ENCODE measurements at regions not wholly inside any gene's neighbourhood (a gene's known extent, or its start where the extent isn't known, plus 50 kb on each side); places are given as distances from the start of the nearest gene placed in this dataset.

- peak in 1 of 2 donors; percentile 33 for DNase-seq (ENCODE audit: low read depth in 2 of 2)
- H3K4me2 ChIP-seq (ENCODE audit: extremely low read depth, insufficient read depth, low read length): no peak overlapping the region
These were observed 73.2 kb downstream of the SEM1 start for GRCh38 chr7:96636342-96636860.

GRCh38 chr7:96629884-96630283 is 79.8 kb downstream of the SEM1 start:
- Histone ChIP-seq H3K27ac (ENCODE audit: insufficient read depth, low read length) (no peak overlapping the region), H3K9ac (ENCODE audit: insufficient read depth, low read length) (no peak overlapping the region), H3K4me2 (ENCODE audit: extremely low read depth, insufficient read depth, low read length) (no peak overlapping the region), H3K4me3 (replicated peaks in 1 of 4; ENCODE audit: control extremely low read depth in 1 of 4, insufficient read depth in 1 of 4, low read depth in 3 of 4, low read length in 4 of 4) (no peak overlapping the region), H3K4me1 (ENCODE audit: control insufficient read depth, extremely low read depth, insufficient read depth, low read length) (no peaks in the 10 kb centered on the region), H3K36me3 (ENCODE audit: control insufficient read depth, insufficient read depth, low read length) (no peaks in the 10 kb centered on the region), H3K27me3 (ENCODE audit: control insufficient read depth, insufficient read depth, low read length) (no peaks in the 10 kb centered on the region), H2AFZ (ENCODE audit: low read length) (no peak overlapping the region), H3K9me3 (ENCODE audit: control insufficient read depth, insufficient read depth, low read depth, low read length) (no peaks in the 10 kb centered on the region), H4K20me1 (ENCODE audit: control insufficient read depth, extremely low read depth, insufficient read depth, low read length) (no peaks in the 10 kb centered on the region), H3K79me2 (ENCODE audit: control insufficient read depth, insufficient read depth, low read length) (no peaks in the 10 kb centered on the region)
- no peak for DNase-seq (ENCODE audit: low read depth in 2 of 2)
- TF ChIP-seq CTCF (conservative IDR thresholded peaks at IDR 0.05 in 1 of 2, IDR thresholded peaks at IDR 0.05 in 1 of 2; ENCODE audit: low read depth in 1 of 2, low read length in 2 of 2): no peak
- no peak for TF ChIP-seq EZH2 (IDR thresholded peaks at IDR 0.05; ENCODE audit: low read length, missing control alignments)

More at GRCh38 chr7:96636342-96636860, 73.2 kb downstream of the SEM1 start:
- H3K9ac ChIP-seq (ENCODE audit: insufficient read depth, low read length): no peak overlapping the region
- H3K79me2 ChIP-seq (ENCODE audit: control insufficient read depth, insufficient read depth, low read length): no peaks in the 10 kb centered on the region
- H3K4me3 ChIP-seq (replicated peaks in 1 of 4; ENCODE audit: control extremely low read depth in 1 of 4, insufficient read depth in 1 of 4, low read depth in 3 of 4, low read length in 4 of 4): no peak overlapping the region
- H2AFZ ChIP-seq (ENCODE audit: low read length): no peak overlapping the region
- no peak overlapping the region for H3K27ac ChIP-seq (ENCODE audit: insufficient read depth, low read length)
- H3K27me3 ChIP-seq (ENCODE audit: control insufficient read depth, insufficient read depth, low read length): no peaks in the 10 kb centered on the region
- H3K9me3 ChIP-seq (ENCODE audit: control insufficient read depth, insufficient read depth, low read depth, low read length): no peaks in the 10 kb centered on the region
- no peak for TF ChIP-seq CTCF (conservative IDR thresholded peaks at IDR 0.05 in 1 of 2, IDR thresholded peaks at IDR 0.05 in 1 of 2; ENCODE audit: low read depth in 1 of 2, low read length in 2 of 2)
- no peak for TF ChIP-seq EZH2 (IDR thresholded peaks at IDR 0.05; ENCODE audit: low read length, missing control alignments)
- H4K20me1 ChIP-seq (ENCODE audit: control insufficient read depth, extremely low read depth, insufficient read depth, low read length): no peaks in the 10 kb centered on the region
- no peaks in the 10 kb centered on the region for H3K36me3 ChIP-seq (ENCODE audit: control insufficient read depth, insufficient read depth, low read length)
- H3K4me1 ChIP-seq (ENCODE audit: control insufficient read depth, extremely low read depth, insufficient read depth, low read length): no peaks in the 10 kb centered on the region

- H3K27me3 ChIP-seq (ENCODE audit: control insufficient read depth, insufficient read depth, low read length): no peaks in the 10 kb centered on the region
- H2AFZ ChIP-seq (ENCODE audit: low read length): no peak overlapping the region
- H3K79me2 ChIP-seq (ENCODE audit: control insufficient read depth, insufficient read depth, low read length): no peaks in the 10 kb centered on the region
- DNase-seq (ENCODE audit: low read depth in 2 of 2): no peak
- TF ChIP-seq CTCF (conservative IDR thresholded peaks at IDR 0.05 in 1 of 2, IDR thresholded peaks at IDR 0.05 in 1 of 2; ENCODE audit: low read depth in 1 of 2, low read length in 2 of 2) (no peak), EZH2 (IDR thresholded peaks at IDR 0.05; ENCODE audit: low read length, missing control alignments) (no peak)
- no peaks in the 10 kb centered on the region for H4K20me1 ChIP-seq (ENCODE audit: control insufficient read depth, extremely low read depth, insufficient read depth, low read length)
- no peak overlapping the region for H3K9ac ChIP-seq (ENCODE audit: insufficient read depth, low read length)
- no peaks in the 10 kb centered on the region for H3K36me3 ChIP-seq (ENCODE audit: control insufficient read depth, insufficient read depth, low read length)
- H3K4me2 ChIP-seq (ENCODE audit: extremely low read depth, insufficient read depth, low read length): no peak overlapping the region
- H3K9me3 ChIP-seq (ENCODE audit: control insufficient read depth, insufficient read depth, low read depth, low read length): no peaks in the 10 kb centered on the region
- no peaks in the 10 kb centered on the region for H3K4me1 ChIP-seq (ENCODE audit: control insufficient read depth, extremely low read depth, insufficient read depth, low read length)
- H3K4me3 ChIP-seq (replicated peaks in 1 of 4; ENCODE audit: control extremely low read depth in 1 of 4, insufficient read depth in 1 of 4, low read depth in 3 of 4, low read length in 4 of 4): no peak overlapping the region
- no peak overlapping the region for H3K27ac ChIP-seq (ENCODE audit: insufficient read depth, low read length)
These were observed 84.7 kb downstream of the SEM1 start for GRCh38 chr7:96624954-96625353.

Measured in fibroblast of lung (primary cell).